ENCODE measurements at regions not wholly inside any gene's neighbourhood (a gene's known extent, or its start where the extent isn't known, plus 50 kb on each side); places are given as distances from the start of the nearest gene placed in this dataset.

DNA sequence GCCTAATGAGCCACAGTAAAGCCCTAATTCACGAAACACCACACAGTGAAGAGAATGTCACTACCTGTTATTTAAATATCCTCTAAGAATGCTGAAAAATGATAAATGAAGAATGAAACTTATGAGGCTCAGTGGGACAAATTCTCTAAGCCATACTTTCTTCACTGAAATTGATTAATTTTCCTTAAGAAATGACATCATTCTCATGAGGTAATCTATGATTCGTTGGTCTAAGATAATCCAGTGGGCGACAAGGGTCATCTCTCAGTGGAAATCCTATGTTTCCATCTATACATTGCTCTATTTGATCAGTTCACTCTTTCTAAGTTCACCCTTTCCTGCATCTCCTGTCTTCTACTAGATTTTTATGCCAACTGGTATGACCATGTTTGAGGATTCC lies 330.4 kb upstream of the ANKRD30A start (continued):
- TF ChIP-seq STAT1 (conservative IDR thresholded peaks at IDR 0.05): no peak
- TF ChIP-seq, protein P1, sequence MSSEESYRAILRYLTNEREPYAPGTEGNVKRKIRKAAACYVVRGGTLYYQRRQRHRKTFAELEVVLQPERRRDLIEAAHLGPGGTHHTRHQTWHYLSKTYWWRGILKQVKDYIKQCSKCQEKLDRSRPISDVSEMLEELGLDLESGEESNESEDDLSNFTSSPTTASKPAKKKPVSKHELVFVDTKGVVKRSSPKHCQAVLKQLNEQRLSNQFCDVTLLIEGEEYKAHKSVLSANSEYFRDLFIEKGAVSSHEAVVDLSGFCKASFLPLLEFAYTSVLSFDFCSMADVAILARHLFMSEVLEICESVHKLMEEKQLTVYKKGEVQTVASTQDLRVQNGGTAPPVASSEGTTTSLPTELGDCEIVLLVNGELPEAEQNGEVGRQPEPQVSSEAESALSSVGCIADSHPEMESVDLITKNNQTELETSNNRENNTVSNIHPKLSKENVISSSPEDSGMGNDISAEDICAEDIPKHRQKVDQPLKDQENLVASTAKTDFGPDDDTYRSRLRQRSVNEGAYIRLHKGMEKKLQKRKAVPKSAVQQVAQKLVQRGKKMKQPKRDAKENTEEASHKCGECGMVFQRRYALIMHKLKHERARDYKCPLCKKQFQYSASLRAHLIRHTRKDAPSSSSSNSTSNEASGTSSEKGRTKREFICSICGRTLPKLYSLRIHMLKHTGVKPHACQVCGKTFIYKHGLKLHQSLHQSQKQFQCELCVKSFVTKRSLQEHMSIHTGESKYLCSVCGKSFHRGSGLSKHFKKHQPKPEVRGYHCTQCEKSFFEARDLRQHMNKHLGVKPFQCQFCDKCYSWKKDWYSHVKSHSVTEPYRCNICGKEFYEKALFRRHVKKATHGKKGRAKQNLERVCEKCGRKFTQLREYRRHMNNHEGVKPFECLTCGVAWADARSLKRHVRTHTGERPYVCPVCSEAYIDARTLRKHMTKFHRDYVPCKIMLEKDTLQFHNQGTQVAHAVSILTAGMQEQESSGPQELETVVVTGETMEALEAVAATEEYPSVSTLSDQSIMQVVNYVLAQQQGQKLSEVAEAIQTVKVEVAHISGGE (CRISPR knock-in tag; IDR thresholded peaks at IDR 0.05): no peak
- TF ChIP-seq HDAC2 (IDR thresholded peaks at IDR 0.05): no peak
- TF ChIP-seq ZNF217 (IDR thresholded peaks at IDR 0.05): no peak
- TF ChIP-seq ETV6 (conservative IDR thresholded peaks at IDR 0.05 in 1 of 2, IDR thresholded peaks at IDR 0.05 in 1 of 2; ENCODE audit: borderline replicate concordance in 1 of 2, low read depth in 1 of 2): no peak
- no peak for TF ChIP-seq SUPT20H (IDR thresholded peaks at IDR 0.05; ENCODE audit: borderline replicate concordance, control insufficient read depth, low read depth, low read length)

GRCh38 chr10:36789974-36790373 lies 335.4 kb upstream of the ANKRD30A start:
- no peaks in the 10 kb centered on the region for H3K4me1 ChIP-seq (ENCODE audit: control insufficient read depth, insufficient read depth, low read length)
- in situ Hi-C loops (cut with MboI): no loop called here
- no peaks in the 10 kb centered on the region for H3K27me3 ChIP-seq (replicated peaks in 1 of 2; ENCODE audit: control insufficient read depth in 2 of 2, insufficient read depth in 2 of 2, low read length in 1 of 2)
- BruUV-seq (replicated peaks): no TSS peak
- ChIA-PET POLR2A (no interaction called here), RAD21 (ENCODE audit: unreplicated experiment) (no interaction called here), CTCF (no interaction called here), SMC1A (ENCODE audit: uncharacterized antibody, unreplicated experiment) (no interaction called here)
- H3K79me2 ChIP-seq (ENCODE audit: control insufficient read depth, insufficient read depth, low read length): no peaks in the 10 kb centered on the region
- ATAC-seq: no peak
- H3K27ac ChIP-seq (ENCODE audit: control insufficient read depth, insufficient read depth): no peak overlapping the region
- no peaks in the 10 kb centered on the region for H3K36me3 ChIP-seq (ENCODE audit: control insufficient read depth in 2 of 2, insufficient read depth in 2 of 2, low read length in 1 of 2)
- H4K20me1 ChIP-seq (ENCODE audit: control insufficient read depth, insufficient read depth): no peaks in the 10 kb centered on the region
- H3K9ac ChIP-seq (ENCODE audit: control insufficient read depth, insufficient read depth, low read length): no peak overlapping the region
- no peak overlapping the region for H3K4me3 ChIP-seq
- intact Hi-C loops (cut with micrococcal nuclease; ENCODE audit: unreplicated experiment): loop anchor here (10.0 kb wide), 1 partner anchor 75 kb away; no protein-coding TSS in a partner anchor
- no peak for FAIRE-seq
- H2AFZ ChIP-seq (ENCODE audit: control insufficient read depth, low read depth, low read length): no peak overlapping the region
- TF ChIP-seq ZNF384 (IDR thresholded peaks at IDR 0.05; ENCODE audit: borderline replicate concordance, low read depth, low read length): no peak
- TF ChIP-seq MYB (IDR thresholded peaks at IDR 0.05; ENCODE audit: borderline replicate concordance, low read depth, low read length): no peak
- no peak for TF ChIP-seq BCL11A (IDR thresholded peaks at IDR 0.05; ENCODE audit: low read depth, low read length)
- TF ChIP-seq ASH2L (IDR thresholded peaks at IDR 0.05; ENCODE audit: borderline replicate concordance, low read depth): no peak
- no peak for TF ChIP-seq CTCF (IDR thresholded peaks at IDR 0.05 in 2 of 3, conservative IDR thresholded peaks at IDR 0.05 in 1 of 3; ENCODE audit: control insufficient read depth in 2 of 3, extremely low read depth in 1 of 3, insufficient read depth in 1 of 3, low read depth in 3 of 3, low read length in 3 of 3)
- no peak for TF ChIP-seq RFX5 (IDR thresholded peaks at IDR 0.05; ENCODE audit: low read depth, low read length)
- TF ChIP-seq CEBPB (IDR thresholded peaks at IDR 0.05; ENCODE audit: borderline replicate concordance in 1 of 2, low read depth in 2 of 2, low read length in 2 of 2): no peak
- WGBS (ENCODE audit: insufficient coverage, insufficient replicate concordance, low lambda C conversion rate, missing lambda C conversion rate): 10% methylated on average over 4 of the region's 4 CpGs
- DNase-seq (ENCODE audit: low read depth, low spot score): no peak
- no peaks in the 10 kb centered on the region for H3K9me3 ChIP-seq (replicated peaks; ENCODE audit: control insufficient read depth, insufficient read depth, low read length)
- no peak overlapping the region for H3K4me2 ChIP-seq (ENCODE audit: control insufficient read depth, insufficient read depth)
